ENCODE measurements at regions not wholly inside any gene's neighbourhood (a gene's known extent, or its start where the extent isn't known, plus 50 kb on each side); places are given as distances from the start of the nearest gene placed in this dataset.

GRCh38 chr7:22672846-22673680 is 53.9 kb upstream of the IL6 start:
- CTCF ChIA-PET (ENCODE audit: partially characterized antibody), result interaction anchor here (1.3 to 1.7 kb wide), 3 partner anchors 12 to 112 kb away, joined by 6 to 9 read pairs (median 7); no protein-coding TSS in a partner anchor
- Histone ChIP-seq H2AK5ac (ENCODE audit: low read depth, low read length) (no peak overlapping the region; the same call in 1 of the 2 replicates), H2BK20ac (ENCODE audit: low read length) (peak overlapping the region; percentile 77; the same call in 1 of the 2 replicates), H3K4ac (replicated peaks; ENCODE audit: insufficient read length, low read depth, low read length) (no peak overlapping the region), H2AFZ (ENCODE audit: low read length) (peak overlapping the region; percentile 82), H2BK12ac (ENCODE audit: low read depth, low read length) (peak overlapping the region; percentile 32), H2BK5ac (ENCODE audit: low read depth, low read length) (no peak overlapping the region; the same call in 1 of the 2 replicates), H3K36me3 (ENCODE audit: control insufficient read depth in 2 of 4, insufficient read depth in 4 of 4, low read length in 3 of 4) (no peaks in the 10 kb centered on the region), H3K9me3 (ENCODE audit: insufficient read depth in 2 of 2, low read depth in 1 of 2, low read length in 1 of 2) (no peaks in the 10 kb centered on the region), H4K91ac (replicated peaks; ENCODE audit: insufficient read length, low read length) (no peak overlapping the region), H3K14ac (ENCODE audit: insufficient read length) (no peak overlapping the region), H3K79me1 (ENCODE audit: low read depth, low read length) (no peaks in the 10 kb centered on the region), H3K27ac (ENCODE audit: low read depth, low read length) (no peak overlapping the region), H2BK15ac (ENCODE audit: low read length) (0 out of 2 replicates have a peak overlapping the region, but pooled peaks have one; percentile 6), H3K23ac (ENCODE audit: insufficient read length) (no peak overlapping the region), H4K8ac (ENCODE audit: extremely low read depth, insufficient read depth, low read length) (no peak overlapping the region), H3K4me1 (replicated peaks in 1 of 4; ENCODE audit: control insufficient read depth in 3 of 4, insufficient read depth in 4 of 4, low read length in 3 of 4) (peaks cover 5 to 14% (median 10%) of the 10 kb centered on the region in 4 experiments), H3K27me3 (replicated peaks in 1 of 4; ENCODE audit: control insufficient read depth in 3 of 4, extremely low read depth in 1 of 4, insufficient read depth in 3 of 4, low read length in 3 of 4) (no peaks in the 10 kb centered on the region), H2BK120ac (replicated peaks; ENCODE audit: low read depth, low read length) (no peak overlapping the region), H3K4me3 (ENCODE audit: extremely low read depth in 1 of 4, insufficient read depth in 2 of 4, low read depth in 3 of 4, low read length in 4 of 4) (no peak overlapping the region), H4K5ac (ENCODE audit: insufficient read length, low read depth, low read length) (no peak overlapping the region), H3K56ac (replicated peaks; ENCODE audit: insufficient read length, low read depth, low read length) (no peak overlapping the region), H4K20me1 (replicated peaks in 1 of 2; ENCODE audit: control insufficient read depth in 1 of 2, insufficient read depth in 2 of 2, low read length in 2 of 2) (no peaks in the 10 kb centered on the region), H3K4me2 (ENCODE audit: insufficient read depth in 1 of 2, low read depth in 2 of 2, low read length in 2 of 2) (no peak overlapping the region), H3K23me2 (ENCODE audit: low read depth, low read length) (peaks cover 2% of the 10 kb centered on the region; the same call in 1 of the 2 replicates), H3K79me2 (ENCODE audit: control insufficient read depth in 1 of 2, insufficient read depth in 2 of 2, low read length in 2 of 2) (no peaks in the 10 kb centered on the region; a peak in 1 of 4 replicates), H3K18ac (ENCODE audit: extremely low read depth, low read length) (no peak overlapping the region), H3K9ac (replicated peaks in 1 of 4; ENCODE audit: extremely low read depth in 1 of 4, low read depth in 3 of 4, low read length in 3 of 4) (no peak overlapping the region)
- 65% methylated on average over 6 of the region's 6 CpGs; no CpG with 5 or more reads in 1 of the 2 experiments for WGBS, 2 experiments (ENCODE audit: extremely low coverage in 1 of 2, insufficient coverage in 1 of 2, insufficient read length in 1 of 2, insufficient replicate concordance in 2 of 2, low coverage in 1 of 2, low lambda C conversion rate in 2 of 2, missing lambda C conversion rate in 1 of 2)
- TF ChIP-seq CBX8 (IDR thresholded peaks at IDR 0.05; ENCODE audit: borderline replicate concordance, low read depth, low read length) (no peak), POLR2AphosphoS5 (IDR thresholded peaks at IDR 0.05; ENCODE audit: low read depth, low read length) (no peak), KDM4A (IDR thresholded peaks at IDR 0.05; ENCODE audit: low read depth, low read length, severe bottlenecking) (no peak), EGR1 (IDR thresholded peaks at IDR 0.05; ENCODE audit: borderline replicate concordance, low read depth, low read length) (no peak), SAP30 (IDR thresholded peaks at IDR 0.05; ENCODE audit: insufficient read depth, insufficient replicate concordance, low read length) (no peak), SP4 (IDR thresholded peaks at IDR 0.05; ENCODE audit: low read length) (no peak), RBBP5 (IDR thresholded peaks at IDR 0.05; ENCODE audit: borderline replicate concordance, low read depth, low read length) (no peak), SP1 (IDR thresholded peaks at IDR 0.05; ENCODE audit: low read depth, low read length) (no peak), CBX5 (IDR thresholded peaks at IDR 0.05; ENCODE audit: low read depth, low read length) (no peak), SIX5 (IDR thresholded peaks at IDR 0.05; ENCODE audit: low read depth, low read length) (no peak), YY1 (IDR thresholded peaks at IDR 0.05; ENCODE audit: low read depth, low read length) (no peak), TAF1 (IDR thresholded peaks at IDR 0.05; ENCODE audit: low read depth, low read length) (no peak)
- FAIRE-seq, result no peak
- DNase-seq (ENCODE audit: low read depth in 1 of 2, low spot score in 2 of 2), result no peak
- POLR2A ChIA-PET (ENCODE audit: partially characterized antibody), result interaction anchor here (1.2 to 1.7 kb wide), 2 partner anchors 10 to 28 kb away, joined by 4 read pairs; no protein-coding TSS in a partner anchor
